ENCODE measurements at regions not wholly inside any gene's neighbourhood (a gene's known extent, or its start where the extent isn't known, plus 50 kb on each side); places are given as distances from the start of the nearest gene placed in this dataset.

DNA sequence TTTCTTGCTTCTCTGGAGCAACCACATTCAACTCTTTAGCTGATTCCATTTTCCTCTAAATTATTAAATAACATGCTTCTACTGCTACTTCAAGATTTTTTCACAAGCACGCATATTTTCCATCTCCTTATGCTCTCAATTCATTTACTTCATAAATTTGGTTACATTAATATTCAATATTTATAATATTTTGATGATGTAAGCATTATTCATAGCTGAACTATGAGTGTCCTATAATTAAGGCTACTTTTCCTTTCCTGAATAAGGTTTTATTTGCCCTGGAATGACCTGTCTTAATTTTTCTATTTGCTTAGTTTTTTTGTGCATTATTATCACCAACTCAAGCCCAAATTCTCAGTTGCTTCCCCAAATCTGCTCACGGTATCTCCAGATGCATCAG, 109.4 kb upstream of the ADPGK start:
- TF ChIP-seq, protein P1, sequence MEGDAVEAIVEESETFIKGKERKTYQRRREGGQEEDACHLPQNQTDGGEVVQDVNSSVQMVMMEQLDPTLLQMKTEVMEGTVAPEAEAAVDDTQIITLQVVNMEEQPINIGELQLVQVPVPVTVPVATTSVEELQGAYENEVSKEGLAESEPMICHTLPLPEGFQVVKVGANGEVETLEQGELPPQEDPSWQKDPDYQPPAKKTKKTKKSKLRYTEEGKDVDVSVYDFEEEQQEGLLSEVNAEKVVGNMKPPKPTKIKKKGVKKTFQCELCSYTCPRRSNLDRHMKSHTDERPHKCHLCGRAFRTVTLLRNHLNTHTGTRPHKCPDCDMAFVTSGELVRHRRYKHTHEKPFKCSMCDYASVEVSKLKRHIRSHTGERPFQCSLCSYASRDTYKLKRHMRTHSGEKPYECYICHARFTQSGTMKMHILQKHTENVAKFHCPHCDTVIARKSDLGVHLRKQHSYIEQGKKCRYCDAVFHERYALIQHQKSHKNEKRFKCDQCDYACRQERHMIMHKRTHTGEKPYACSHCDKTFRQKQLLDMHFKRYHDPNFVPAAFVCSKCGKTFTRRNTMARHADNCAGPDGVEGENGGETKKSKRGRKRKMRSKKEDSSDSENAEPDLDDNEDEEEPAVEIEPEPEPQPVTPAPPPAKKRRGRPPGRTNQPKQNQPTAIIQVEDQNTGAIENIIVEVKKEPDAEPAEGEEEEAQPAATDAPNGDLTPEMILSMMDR (IDR thresholded peaks at IDR 0.05; ENCODE audit: control insufficient read depth, insufficient read depth, low read depth, low read length, missing control alignments) = no peak
- H3K4me3 ChIP-seq (ENCODE audit: control insufficient read depth, low read depth, low read length) = no peak overlapping the region
- no peak for DNase-seq (ENCODE audit: low read depth)

DNA sequence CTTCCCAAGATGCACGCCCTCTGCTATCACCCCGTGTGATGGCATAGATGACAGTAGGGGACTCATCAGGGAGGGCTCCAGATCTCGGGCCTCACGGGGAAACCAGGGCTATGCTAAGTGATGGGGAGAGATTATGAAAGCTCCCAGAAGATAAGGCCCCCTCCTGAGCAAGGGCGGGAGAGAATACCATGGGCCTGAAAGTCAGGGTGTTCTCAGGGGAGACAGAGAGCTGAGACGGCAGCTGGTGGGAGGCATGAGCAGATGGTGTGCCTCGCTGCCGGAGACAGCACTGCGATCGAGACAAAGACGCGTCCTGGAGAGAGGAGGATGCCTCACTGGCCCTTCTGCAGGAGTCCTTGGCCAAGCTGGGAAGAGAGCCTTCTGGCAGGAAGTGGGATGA, 106.5 kb upstream of the ADPGK start:
- no peak overlapping the region for H3K4me3 ChIP-seq (ENCODE audit: control insufficient read depth, low read depth, low read length)
- DNase-seq (ENCODE audit: low read depth) = no peak
- TF ChIP-seq, protein P1 (IDR thresholded peaks at IDR 0.05; ENCODE audit: control insufficient read depth, insufficient read depth, low read depth, low read length, missing control alignments) = no peak

DNA sequence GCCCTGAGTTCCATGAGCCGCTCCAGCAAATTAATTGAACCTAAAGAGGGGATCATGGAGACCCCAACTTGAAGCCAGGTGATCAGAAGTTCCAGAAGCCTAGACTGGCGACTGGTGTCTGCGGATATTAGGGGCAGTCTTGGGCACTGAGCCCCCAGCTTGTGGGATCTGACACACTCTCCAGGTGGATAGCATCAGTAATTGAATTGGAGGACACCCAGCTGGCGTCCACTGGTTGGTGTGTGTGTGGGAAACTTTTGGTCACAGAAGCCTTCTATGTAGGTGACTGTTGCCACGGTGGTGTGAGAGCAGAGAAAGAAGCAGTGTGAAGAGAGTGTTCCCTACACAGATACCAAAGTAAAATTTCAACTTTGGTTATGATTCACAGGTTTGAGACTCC, 106.0 kb upstream of the ADPGK start:
- no peak overlapping the region for H3K4me3 ChIP-seq (ENCODE audit: control insufficient read depth, low read depth, low read length)
- DNase-seq (ENCODE audit: low read depth) = no peak
- TF ChIP-seq, protein P1 (IDR thresholded peaks at IDR 0.05; ENCODE audit: control insufficient read depth, insufficient read depth, low read depth, low read length, missing control alignments) = no peak

DNA sequence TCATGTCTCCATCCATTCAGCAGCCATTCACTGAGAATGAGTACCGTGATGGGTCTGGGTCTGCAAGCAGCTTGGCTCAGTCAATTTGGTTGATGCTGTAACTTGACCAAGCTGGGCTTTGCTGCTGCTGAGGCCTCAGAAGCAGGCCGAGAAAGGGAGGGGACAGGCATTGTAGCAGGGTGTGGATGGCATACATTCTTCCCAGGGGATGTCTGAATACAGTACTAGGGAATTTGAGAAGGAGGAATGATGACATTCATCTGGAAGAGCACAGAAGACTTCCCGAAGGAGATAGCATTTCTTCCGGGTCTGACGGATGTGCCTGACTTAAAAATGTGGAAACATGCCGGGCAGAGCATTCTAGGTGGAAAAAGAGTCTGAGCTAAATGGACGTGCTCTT, 105.3 kb upstream of the ADPGK start:
- TF ChIP-seq, protein P1 (IDR thresholded peaks at IDR 0.05; ENCODE audit: control insufficient read depth, insufficient read depth, low read depth, low read length, missing control alignments) = no peak
- no peak for DNase-seq (ENCODE audit: low read depth)
- H3K4me3 ChIP-seq (ENCODE audit: control insufficient read depth, low read depth, low read length) = no peak overlapping the region

DNA sequence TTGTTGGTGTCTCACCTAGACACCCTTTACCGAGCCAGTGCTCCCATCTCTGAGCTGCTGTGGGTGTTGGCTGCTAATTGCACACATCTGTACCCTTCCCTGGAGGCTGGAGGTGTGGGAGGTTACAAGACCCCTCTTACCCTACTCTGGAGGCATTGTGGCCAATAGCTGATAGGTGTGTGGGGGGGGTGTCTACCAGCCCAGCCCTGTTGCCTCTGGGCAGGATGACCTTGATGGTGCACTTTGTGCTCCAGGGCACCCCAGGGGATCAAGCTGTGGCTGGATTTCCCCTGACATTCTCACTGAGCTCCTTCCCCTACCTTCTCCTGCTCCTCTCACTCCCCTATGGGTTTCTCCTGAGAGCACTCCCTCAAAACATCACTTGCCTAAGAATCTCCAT, 104.7 kb upstream of the ADPGK start:
- TF ChIP-seq, protein P1 (IDR thresholded peaks at IDR 0.05; ENCODE audit: control insufficient read depth, insufficient read depth, low read depth, low read length, missing control alignments) = no peak
- DNase-seq (ENCODE audit: low read depth) = no peak
- no peak overlapping the region for H3K4me3 ChIP-seq (ENCODE audit: control insufficient read depth, low read depth, low read length)

DNA sequence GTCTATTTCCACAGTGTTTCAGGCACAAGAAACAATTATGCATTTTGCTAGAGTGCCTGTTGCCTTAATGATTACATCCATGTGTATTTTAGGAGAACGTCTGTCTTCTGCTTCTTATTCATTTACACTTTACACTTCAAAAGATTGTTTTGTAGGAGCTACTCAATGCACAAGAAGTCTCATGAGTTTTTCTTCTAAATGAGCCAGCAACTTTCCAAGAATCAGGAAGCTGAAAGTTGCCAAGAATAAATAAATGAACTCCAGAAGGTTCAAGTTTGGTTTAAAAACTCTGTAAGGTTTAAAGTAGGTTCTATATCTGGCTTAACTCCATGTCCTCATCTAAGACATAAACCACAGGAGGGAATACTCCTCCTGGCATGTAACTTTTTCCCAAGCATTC, 103.8 kb upstream of the ADPGK start:
- DNase-seq (ENCODE audit: low read depth) = no peak
- H3K4me3 ChIP-seq (ENCODE audit: control insufficient read depth, low read depth, low read length) = no peak overlapping the region
- TF ChIP-seq, protein P1 (IDR thresholded peaks at IDR 0.05; ENCODE audit: control insufficient read depth, insufficient read depth, low read depth, low read length, missing control alignments) = no peak

DNA sequence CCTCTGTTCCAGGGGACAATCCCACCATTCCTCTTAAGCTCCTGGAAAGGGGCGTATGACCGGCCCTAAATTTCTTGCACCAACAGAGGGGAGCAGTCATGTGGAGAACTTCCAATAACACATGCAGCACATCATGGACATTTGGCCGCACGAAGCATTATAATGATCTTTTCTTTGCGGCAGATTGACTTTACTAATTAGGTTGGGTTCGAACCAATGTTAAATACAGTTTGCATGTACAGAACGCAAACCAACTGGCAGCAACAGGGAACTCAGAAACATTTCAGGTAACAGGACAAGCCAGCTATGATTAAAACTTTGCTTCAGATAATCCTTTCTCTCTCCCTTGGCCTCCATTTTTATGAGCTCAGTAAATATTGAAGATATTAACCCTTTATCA, 100.8 kb upstream of the ADPGK start:
- TF ChIP-seq, protein P1 (IDR thresholded peaks at IDR 0.05; ENCODE audit: control insufficient read depth, insufficient read depth, low read depth, low read length, missing control alignments) = no peak
- no peak for DNase-seq (ENCODE audit: low read depth)
- no peak overlapping the region for H3K4me3 ChIP-seq (ENCODE audit: control insufficient read depth, low read depth, low read length)
